22Rv1 (cell line): ENCODE measurements at regions not wholly inside any gene's neighbourhood (a gene's known extent, or its start where the extent isn't known, plus 50 kb on each side); places are given as distances from the start of the nearest gene placed in this dataset.

Experiments
- CTCF ChIP-seq: fragments of 450-650 bp; IDR thresholded peaks from 2 replicates; pipeline ENCODE4 v1.5.1; 2017; ENCODE audit warnings: mild to moderate bottlenecking
- ZFX ChIP-seq: fragments of 450-650 bp; IDR thresholded peaks from 2 replicates; pipeline ENCODE4 v1.6.1; 2017; ENCODE audit warnings: antibody characterized with exemption, borderline replicate concordance

GRCh38 chr16:66219491-66219890 lies 147.0 kb upstream of the CDH5 start:
- TF ChIP-seq CTCF (no peak), ZFX (no peak)
